ENCODE measurements at regions not wholly inside any gene's neighbourhood (a gene's known extent, or its start where the extent isn't known, plus 50 kb on each side); places are given as distances from the start of the nearest gene placed in this dataset.

- Histone ChIP-seq H4K5ac (ENCODE audit: low read depth, low read length) (peak overlapping the region; percentile 91; the same call in 1 of the 2 replicates), H2BK5ac (ENCODE audit: low read depth, low read length, poor library complexity, severe bottlenecking) (peak overlapping the region; percentile 59), H2BK120ac (ENCODE audit: low read depth, low read length) (peak overlapping the region; percentile 92), H3K14ac (replicated peaks; ENCODE audit: low read depth, low read length) (peak overlapping the region; percentile 62), H3K4me1 (ENCODE audit: control insufficient read depth, insufficient read depth, low read length) (peaks cover 14% of the 10 kb centered on the region; the same call in 1 of the 2 replicates), H3K4me2 (ENCODE audit: low read depth, low read length) (no peak overlapping the region), H3K9me1 (ENCODE audit: insufficient read depth, low read length) (peaks cover 3% of the 10 kb centered on the region; the same call in 1 of the 2 replicates), H2AFZ (replicated peaks; ENCODE audit: low read length, poor library complexity) (no peak overlapping the region), H2BK15ac (ENCODE audit: low read depth, low read length) (peak overlapping the region; percentile 82; the same call in 2 of the 3 replicates), H3K36me3 (ENCODE audit: control insufficient read depth, insufficient read depth, low read length) (no peaks in the 10 kb centered on the region), H3K4ac (ENCODE audit: low read depth, low read length) (peak overlapping the region; percentile 78), H2AK5ac (ENCODE audit: low read depth, low read length) (peak overlapping the region; percentile 32; the same call in 1 of the 2 replicates), H4K20me1 (ENCODE audit: insufficient read depth, low read length) (no peaks in the 10 kb centered on the region), H3K4me3 (ENCODE audit: insufficient read depth, low read depth, low read length) (no peak overlapping the region), H2BK20ac (ENCODE audit: low read depth, low read length) (peak overlapping the region; percentile 96), H4K91ac (ENCODE audit: insufficient read depth, low read depth, low read length) (peak overlapping the region; percentile 57), H4K8ac (ENCODE audit: low read depth in 2 of 2, low read length in 2 of 2) (peak overlapping the region; percentile 46 to 80; a peak in 2 of 4 replicates), H3K9me3 (ENCODE audit: control insufficient read depth, insufficient read depth, low read length) (no peaks in the 10 kb centered on the region), H2AK9ac (replicated peaks; ENCODE audit: low read depth, low read length, poor library complexity) (no peak overlapping the region), H3K79me1 (ENCODE audit: low read depth in 1 of 2, low read length in 2 of 2) (no peaks in the 10 kb centered on the region), H3K23ac (ENCODE audit: low read depth, low read length) (peak overlapping the region; percentile 19; the same call in 1 of the 2 replicates), H3K27ac (ENCODE audit: insufficient read depth, low read length) (no peak overlapping the region; the same call in 1 of the 2 replicates), H3K9ac (ENCODE audit: low read depth, low read length) (no peak overlapping the region), H3K27me3 (ENCODE audit: control insufficient read depth, insufficient read depth, low read length) (no peaks in the 10 kb centered on the region), H3K18ac (ENCODE audit: low read depth, low read length) (peak overlapping the region; percentile 95; the same call in 1 of the 2 replicates), H3K56ac (ENCODE audit: extremely low read depth, insufficient read depth, low read length) (peak overlapping the region; percentile 13; the same call in 1 of the 2 replicates)
- intact Hi-C loops (cut with micrococcal nuclease) (loop anchor here (10.0 kb wide), 1 partner anchor 138 kb away; no protein-coding TSS in a partner anchor), dilution Hi-C loops (cut with HindIII; ENCODE audit: low sequenced_read_pairs, unreplicated experiment) (no loop called here), in situ Hi-C loops (cut with MboI; ENCODE audit: low sequenced_read_pairs) (no loop called here)
- ATAC-seq (ENCODE audit: low read depth) (no peak), DNase-seq (no peak)
- TF ChIP-seq BHLHE40 (IDR thresholded peaks at IDR 0.05; ENCODE audit: low read depth, low read length) (no peak), MXI1 (IDR thresholded peaks at IDR 0.05; ENCODE audit: borderline replicate concordance, low read depth, low read length) (no peak), CTCF (conservative IDR thresholded peaks at IDR 0.05; ENCODE audit: low read depth, low read length) (no peak), POLR2A (IDR thresholded peaks at IDR 0.05; ENCODE audit: low read depth, low read length) (no peak), MAZ (IDR thresholded peaks at IDR 0.05; ENCODE audit: borderline replicate concordance, low read depth, low read length) (no peak), FOS (IDR thresholded peaks at IDR 0.05; ENCODE audit: low read depth, low read length) (no peak), CEBPB (IDR thresholded peaks at IDR 0.05; ENCODE audit: low read depth, low read length) (no peak), RAD21 (IDR thresholded peaks at IDR 0.05; ENCODE audit: low read length) (no peak), CHD1 (IDR thresholded peaks at IDR 0.05; ENCODE audit: low read depth, low read length) (no peak), NFE2L2 (IDR thresholded peaks at IDR 0.05; ENCODE audit: low read depth, low read length) (no peak), ELK1 (IDR thresholded peaks at IDR 0.05; ENCODE audit: borderline replicate concordance, low read depth, low read length) (no peak), SMC3 (IDR thresholded peaks at IDR 0.05; ENCODE audit: low read depth, low read length) (no peak), MAFK (IDR thresholded peaks at IDR 0.05; ENCODE audit: low read depth, low read length) (no peak), RCOR1 (IDR thresholded peaks at IDR 0.05; ENCODE audit: insufficient replicate concordance, low read length) (no peak)
- TF ChIP-seq, protein P1, sequence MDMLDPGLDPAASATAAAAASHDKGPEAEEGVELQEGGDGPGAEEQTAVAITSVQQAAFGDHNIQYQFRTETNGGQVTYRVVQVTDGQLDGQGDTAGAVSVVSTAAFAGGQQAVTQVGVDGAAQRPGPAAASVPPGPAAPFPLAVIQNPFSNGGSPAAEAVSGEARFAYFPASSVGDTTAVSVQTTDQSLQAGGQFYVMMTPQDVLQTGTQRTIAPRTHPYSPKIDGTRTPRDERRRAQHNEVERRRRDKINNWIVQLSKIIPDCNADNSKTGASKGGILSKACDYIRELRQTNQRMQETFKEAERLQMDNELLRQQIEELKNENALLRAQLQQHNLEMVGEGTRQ (IDR thresholded peaks at IDR 0.05; ENCODE audit: low read depth, low read length), result no peak
- ChIA-PET CTCF (interaction anchor here (1.2 kb wide), 1 partner anchor 24 kb away, joined by 3 read pairs; no protein-coding TSS in a partner anchor), POLR2A (ENCODE audit: unreplicated experiment) (no interaction called here)
- no TSS peak for BruUV-seq (replicated peaks)
- WGBS, 2 experiments (ENCODE audit: extremely low coverage in 2 of 2, insufficient read length in 1 of 2), result no CpG with 5 or more reads among the region's 1 CpG
Observed at GRCh38 chr13:73272831-73273230, 214.0 kb downstream of the KLF5 start.
